ENCODE measurements at regions not wholly inside any gene's neighbourhood (a gene's known extent, or its start where the extent isn't known, plus 50 kb on each side); places are given as distances from the start of the nearest gene placed in this dataset.

GRCh38 chr14:44036248-44036647, 470.8 kb downstream of the FSCB start:
- no peak for DNase-seq
- Histone ChIP-seq H3K27ac (no peak overlapping the region), H3K4me3 (ENCODE audit: low read depth, low read length) (no peak overlapping the region), H3K36me3 (replicated peaks) (no peaks in the 10 kb centered on the region), H3K27me3 (replicated peaks) (no peaks in the 10 kb centered on the region)
- TF ChIP-seq CTCF (IDR thresholded peaks at IDR 0.05; ENCODE audit: low read depth, low read length, missing control alignments) = no peak
- in situ Hi-C loops (cut with HindIII; ENCODE audit: low pct_ligation_motif_present, low sequenced_read_pairs) = no loop called here

- Histone ChIP-seq H3K36me3 (replicated peaks) (no peaks in the 10 kb centered on the region), H3K27me3 (replicated peaks) (no peaks in the 10 kb centered on the region), H3K4me3 (ENCODE audit: low read depth, low read length) (no peak overlapping the region), H3K27ac (no peak overlapping the region)
- in situ Hi-C loops (cut with HindIII; ENCODE audit: low pct_ligation_motif_present, low sequenced_read_pairs) = no loop called here
- no peak for TF ChIP-seq CTCF (IDR thresholded peaks at IDR 0.05; ENCODE audit: low read depth, low read length, missing control alignments)
- DNase-seq = no peak
Observed at GRCh38 chr14:44035707-44036106, 471.4 kb downstream of the FSCB start.

GRCh38 chr14:44030831-44031383, 476.2 kb downstream of the FSCB start:
- Histone ChIP-seq H3K4me3 (ENCODE audit: low read depth, low read length) (no peak overlapping the region), H3K27me3 (replicated peaks) (no peaks in the 10 kb centered on the region), H3K27ac (no peak overlapping the region), H3K36me3 (replicated peaks) (no peaks in the 10 kb centered on the region)
- TF ChIP-seq CTCF (IDR thresholded peaks at IDR 0.05; ENCODE audit: low read depth, low read length, missing control alignments) = no peak
- no peak for DNase-seq
- in situ Hi-C loops (cut with HindIII; ENCODE audit: low pct_ligation_motif_present, low sequenced_read_pairs) = no loop called here

GRCh38 chr14:44029933-44030332, 477.1 kb downstream of the FSCB start:
- TF ChIP-seq CTCF (IDR thresholded peaks at IDR 0.05; ENCODE audit: low read depth, low read length, missing control alignments) = no peak
- Histone ChIP-seq H3K27me3 (replicated peaks) (no peaks in the 10 kb centered on the region), H3K27ac (no peak overlapping the region), H3K36me3 (replicated peaks) (no peaks in the 10 kb centered on the region), H3K4me3 (ENCODE audit: low read depth, low read length) (no peak overlapping the region)
- in situ Hi-C loops (cut with HindIII; ENCODE audit: low pct_ligation_motif_present, low sequenced_read_pairs) = no loop called here
- no peak for DNase-seq

GRCh38 chr14:44027397-44027796, 479.7 kb downstream of the FSCB start:
- in situ Hi-C loops (cut with HindIII; ENCODE audit: low pct_ligation_motif_present, low sequenced_read_pairs) = no loop called here

More at GRCh38 chr14:44027397-44027796, 479.7 kb downstream of the FSCB start:
- no peak for TF ChIP-seq CTCF (IDR thresholded peaks at IDR 0.05; ENCODE audit: low read depth, low read length, missing control alignments)
- Histone ChIP-seq H3K36me3 (replicated peaks) (no peaks in the 10 kb centered on the region), H3K27ac (no peak overlapping the region), H3K4me3 (ENCODE audit: low read depth, low read length) (no peak overlapping the region), H3K27me3 (replicated peaks) (no peaks in the 10 kb centered on the region)
- DNase-seq = no peak
